Gastrocnemius medialis (tissue), 4 donors: ENCODE measurements at regions not wholly inside any gene's neighbourhood (a gene's known extent, or its start where the extent isn't known, plus 50 kb on each side); places are given as distances from the start of the nearest gene placed in this dataset.

Experiments
- CTCF ChIP-seq, 5 experiments: fragments of 450-650 bp in 3 of 5; fragments of 200-600 bp in 2 of 5; sonication (generic) in 2 of 5; IDR thresholded peaks in 4 of 5; conservative IDR thresholded peaks in 1 of 5; 1 replicate in 4 of 5; 2 replicates in 1 of 5; pipeline ENCODE4 v1.5.1; 2016 to 2019; ENCODE audit warnings: antibody characterized with exemption in 5 of 5, mild to moderate bottlenecking in 3 of 5, moderate library complexity in 3 of 5
- POLR2A ChIP-seq, 2 donors: fragments of 450-650 bp; IDR thresholded peaks; one replicate each; pipeline ENCODE4 v1.6.1; 2017; ENCODE audit warnings: antibody characterized with exemption in 2 of 2, mild to moderate bottlenecking in 2 of 2, moderate library complexity in 2 of 2

- TF ChIP-seq CTCF (IDR thresholded peaks at IDR 0.05 in 4 of 5, conservative IDR thresholded peaks at IDR 0.05 in 1 of 5) (no peak), POLR2A (IDR thresholded peaks at IDR 0.05) (no peak)
Observed at GRCh38 chr2:224180810-224181209, 141.7 kb upstream of the SERPINE2 start.
